Calu3 (cell line): ENCODE measurements at regions not wholly inside any gene's neighbourhood (a gene's known extent, or its start where the extent isn't known, plus 50 kb on each side); places are given as distances from the start of the nearest gene placed in this dataset.

Experiments
- BruUV-seq: library from RNA; stranded (reverse); fragments of 400-500 nt; replicated peaks from 2 replicates; lab custom pipeline; 2021; lab: Mats Ljungman, UMichigan
- CTCF ChIA-PET: fragments of 300-600 bp; sonication (Branson Sonifier 250); formaldehyde crosslinking; loops from one replicate; lab custom pipeline; 2022; ENCODE audit warnings: antibody characterized with exemption; lab: Charles Lee
- DNase-seq: peaks from one replicate; pipeline ENCODE4 v3.0.0; 2022
- H3K27ac Mint-ChIP-seq: one replicate; pipeline ENCODE4 v1.8.0; 2022; ENCODE audit warnings: mixed read lengths; ENCODE audit not compliant: unreplicated experiment
- H3K27me3 Mint-ChIP-seq: one replicate; pipeline ENCODE4 v1.8.0; 2022; ENCODE audit warnings: mixed read lengths; ENCODE audit not compliant: unreplicated experiment
- H3K36me3 Mint-ChIP-seq: one replicate; pipeline ENCODE4 v1.8.0; 2022; ENCODE audit warnings: mild to moderate bottlenecking, moderate library complexity, mixed read lengths; ENCODE audit not compliant: insufficient read depth, unreplicated experiment
- H3K4me1 Mint-ChIP-seq: one replicate; pipeline ENCODE4 v1.8.0; 2022; ENCODE audit warnings: mild to moderate bottlenecking, low read depth, mixed read lengths; ENCODE audit not compliant: unreplicated experiment
- H3K4me3 Mint-ChIP-seq: one replicate; pipeline ENCODE4 v1.8.0; 2022; ENCODE audit warnings: mild to moderate bottlenecking, low read depth, moderate library complexity, mixed read lengths; ENCODE audit not compliant: unreplicated experiment
- H3K9me3 Mint-ChIP-seq: one replicate; pipeline ENCODE4 v1.8.0; 2022; ENCODE audit warnings: low read depth, mixed read lengths; ENCODE audit not compliant: unreplicated experiment
- intact Hi-C: fragments of 100-400 bp; cut with micrococcal nuclease; formaldehyde crosslinking; loops from one replicate; pipeline ENCODE4 v1.10.0; 2022; ENCODE audit not compliant: unreplicated experiment
- TF ChIP-seq, protein P1 (sequence below): fragments of 200-600 bp; IDR thresholded peaks from one replicate; pipeline ENCODE4 v1.8.0; 2022; ENCODE audit warnings: antibody characterized with exemption; ENCODE audit not compliant: unreplicated experiment

DNA sequence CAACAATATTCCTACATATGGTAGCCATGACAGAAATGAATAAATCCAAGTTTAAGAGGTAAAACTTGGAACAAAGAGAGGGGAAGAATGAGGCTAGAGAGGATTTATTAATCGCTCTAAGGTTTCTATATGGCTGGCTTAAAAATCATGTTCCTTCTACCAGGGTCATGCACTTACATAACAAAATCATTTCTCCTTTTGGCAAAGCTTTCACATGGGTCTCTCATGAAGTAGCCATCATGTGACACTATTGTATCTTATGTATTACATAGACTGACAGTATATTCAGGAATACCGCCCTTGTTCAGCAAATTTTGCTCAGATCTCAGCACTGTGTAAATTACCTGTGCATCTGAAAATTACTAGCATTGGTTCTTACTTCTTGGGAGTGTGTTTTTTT lies 1554.5 kb upstream of the SLC39A10 start:
- H3K27me3 Mint-ChIP-seq, result no peaks in the 10 kb centered on the region
- no peak overlapping the region for H3K4me3 Mint-ChIP-seq
- CTCF ChIA-PET, result no interaction called here
- no peaks in the 10 kb centered on the region for H3K9me3 Mint-ChIP-seq
- no TSS peak for BruUV-seq
- DNase-seq, result no peak
- no peak overlapping the region for H3K27ac Mint-ChIP-seq
- H3K4me1 Mint-ChIP-seq, result no peaks in the 10 kb centered on the region
- intact Hi-C loops, result no loop called here
- H3K36me3 Mint-ChIP-seq, result peaks cover under 1% of the 10 kb centered on the region
- TF ChIP-seq, protein P1, sequence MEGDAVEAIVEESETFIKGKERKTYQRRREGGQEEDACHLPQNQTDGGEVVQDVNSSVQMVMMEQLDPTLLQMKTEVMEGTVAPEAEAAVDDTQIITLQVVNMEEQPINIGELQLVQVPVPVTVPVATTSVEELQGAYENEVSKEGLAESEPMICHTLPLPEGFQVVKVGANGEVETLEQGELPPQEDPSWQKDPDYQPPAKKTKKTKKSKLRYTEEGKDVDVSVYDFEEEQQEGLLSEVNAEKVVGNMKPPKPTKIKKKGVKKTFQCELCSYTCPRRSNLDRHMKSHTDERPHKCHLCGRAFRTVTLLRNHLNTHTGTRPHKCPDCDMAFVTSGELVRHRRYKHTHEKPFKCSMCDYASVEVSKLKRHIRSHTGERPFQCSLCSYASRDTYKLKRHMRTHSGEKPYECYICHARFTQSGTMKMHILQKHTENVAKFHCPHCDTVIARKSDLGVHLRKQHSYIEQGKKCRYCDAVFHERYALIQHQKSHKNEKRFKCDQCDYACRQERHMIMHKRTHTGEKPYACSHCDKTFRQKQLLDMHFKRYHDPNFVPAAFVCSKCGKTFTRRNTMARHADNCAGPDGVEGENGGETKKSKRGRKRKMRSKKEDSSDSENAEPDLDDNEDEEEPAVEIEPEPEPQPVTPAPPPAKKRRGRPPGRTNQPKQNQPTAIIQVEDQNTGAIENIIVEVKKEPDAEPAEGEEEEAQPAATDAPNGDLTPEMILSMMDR, result no peak

- DNase-seq, result no peak
- H3K36me3 Mint-ChIP-seq, result no peaks in the 10 kb centered on the region
- CTCF ChIA-PET, result no interaction called here
- intact Hi-C loops, result no loop called here
- BruUV-seq, result no TSS peak
- no peak overlapping the region for H3K27ac Mint-ChIP-seq
- no peaks in the 10 kb centered on the region for H3K9me3 Mint-ChIP-seq
- no peaks in the 10 kb centered on the region for H3K27me3 Mint-ChIP-seq
- H3K4me1 Mint-ChIP-seq, result no peaks in the 10 kb centered on the region
- no peak overlapping the region for H3K4me3 Mint-ChIP-seq
- TF ChIP-seq, protein P1, result no peak
Observed at GRCh38 chr2:194100201-194100600, 1556.8 kb upstream of the SLC39A10 start.

GRCh38 chr2:194096402-194096801 lies 1560.6 kb upstream of the SLC39A10 start:
- no peaks in the 10 kb centered on the region for H3K9me3 Mint-ChIP-seq
- no peak for DNase-seq
- no peak overlapping the region for H3K27ac Mint-ChIP-seq
- BruUV-seq, result no TSS peak
- no peaks in the 10 kb centered on the region for H3K36me3 Mint-ChIP-seq
- TF ChIP-seq, protein P1, result no peak
- H3K4me1 Mint-ChIP-seq, result no peaks in the 10 kb centered on the region
- intact Hi-C loops, result no loop called here
- no peaks in the 10 kb centered on the region for H3K27me3 Mint-ChIP-seq
- CTCF ChIA-PET, result no interaction called here
- H3K4me3 Mint-ChIP-seq, result no peak overlapping the region

DNA sequence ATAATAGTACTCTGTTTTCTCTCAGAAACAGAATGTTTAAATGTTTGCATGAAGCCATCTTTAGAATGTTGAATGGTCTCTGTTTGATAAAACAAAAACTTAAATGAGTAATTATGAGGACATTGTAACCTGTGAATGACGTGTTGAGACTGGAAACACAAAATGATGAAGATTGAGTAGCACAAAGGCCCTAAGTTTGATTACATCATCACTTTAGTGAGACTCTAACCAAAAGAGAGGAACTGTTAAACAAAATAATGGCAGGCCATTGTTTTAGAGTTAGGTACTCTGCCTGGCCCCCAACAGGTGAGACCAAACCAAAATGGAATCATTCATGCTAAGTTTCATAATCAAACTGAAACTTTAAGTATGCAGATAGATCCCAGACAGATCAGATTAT lies 1561.7 kb upstream of the SLC39A10 start:
- TF ChIP-seq, protein P1, result no peak
- no peaks in the 10 kb centered on the region for H3K27me3 Mint-ChIP-seq
- BruUV-seq, result no TSS peak
- intact Hi-C loops, result no loop called here
- H3K4me3 Mint-ChIP-seq, result no peak overlapping the region
- H3K4me1 Mint-ChIP-seq, result no peaks in the 10 kb centered on the region
- CTCF ChIA-PET, result no interaction called here
- H3K27ac Mint-ChIP-seq, result no peak overlapping the region
- H3K36me3 Mint-ChIP-seq, result no peaks in the 10 kb centered on the region
- no peak for DNase-seq
- no peaks in the 10 kb centered on the region for H3K9me3 Mint-ChIP-seq
